ENCODE measurements at regions not wholly inside any gene's neighbourhood (a gene's known extent, or its start where the extent isn't known, plus 50 kb on each side); places are given as distances from the start of the nearest gene placed in this dataset.

DNA sequence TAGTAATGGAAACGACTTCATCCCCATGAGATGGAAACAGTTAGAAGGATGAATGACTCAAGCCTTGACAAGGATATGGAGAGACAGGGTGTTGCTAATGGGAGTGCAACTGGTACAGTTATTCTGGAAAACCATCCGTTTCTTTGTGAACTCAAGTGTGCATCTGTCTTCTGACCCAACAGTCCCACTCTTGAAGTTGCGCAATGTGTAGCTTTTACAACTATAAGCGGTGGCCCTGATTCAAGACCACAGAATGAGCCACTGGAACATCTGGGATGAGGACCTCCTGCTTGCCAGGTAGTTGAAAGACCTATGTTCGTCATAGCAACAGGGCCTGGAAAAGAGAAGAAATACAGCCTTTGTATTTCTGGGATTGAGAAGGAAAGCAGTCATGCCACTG is 115.8 kb upstream of the GMDS start (continued):
- no peak for TF ChIP-seq ZNF426 (tag by site-specific recombination; IDR thresholded peaks at IDR 0.05)
- TF ChIP-seq SP7 (tag by site-specific recombination; IDR thresholded peaks at IDR 0.05) = no peak
- no peak for TF ChIP-seq WT1 (tag by site-specific recombination; IDR thresholded peaks at IDR 0.05)
- TF ChIP-seq ZNF843 (tag by site-specific recombination; IDR thresholded peaks at IDR 0.05) = no peak
- TF ChIP-seq ZNF174 (tag by site-specific recombination; IDR thresholded peaks at IDR 0.05) = no peak
- TF ChIP-seq, protein P1, sequence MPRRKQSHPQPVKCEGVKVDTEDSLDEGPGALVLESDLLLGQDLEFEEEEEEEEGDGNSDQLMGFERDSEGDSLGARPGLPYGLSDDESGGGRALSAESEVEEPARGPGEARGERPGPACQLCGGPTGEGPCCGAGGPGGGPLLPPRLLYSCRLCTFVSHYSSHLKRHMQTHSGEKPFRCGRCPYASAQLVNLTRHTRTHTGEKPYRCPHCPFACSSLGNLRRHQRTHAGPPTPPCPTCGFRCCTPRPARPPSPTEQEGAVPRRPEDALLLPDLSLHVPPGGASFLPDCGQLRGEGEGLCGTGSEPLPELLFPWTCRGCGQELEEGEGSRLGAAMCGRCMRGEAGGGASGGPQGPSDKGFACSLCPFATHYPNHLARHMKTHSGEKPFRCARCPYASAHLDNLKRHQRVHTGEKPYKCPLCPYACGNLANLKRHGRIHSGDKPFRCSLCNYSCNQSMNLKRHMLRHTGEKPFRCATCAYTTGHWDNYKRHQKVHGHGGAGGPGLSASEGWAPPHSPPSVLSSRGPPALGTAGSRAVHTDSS (tag by site-specific recombination; IDR thresholded peaks at IDR 0.05) = no peak
- no peak for TF ChIP-seq SCRT1 (tag by site-specific recombination; IDR thresholded peaks at IDR 0.05; ENCODE audit: borderline replicate concordance)
- TF ChIP-seq ZNF23 (tag by site-specific recombination; IDR thresholded peaks at IDR 0.05; ENCODE audit: borderline replicate concordance) = no peak

DNA sequence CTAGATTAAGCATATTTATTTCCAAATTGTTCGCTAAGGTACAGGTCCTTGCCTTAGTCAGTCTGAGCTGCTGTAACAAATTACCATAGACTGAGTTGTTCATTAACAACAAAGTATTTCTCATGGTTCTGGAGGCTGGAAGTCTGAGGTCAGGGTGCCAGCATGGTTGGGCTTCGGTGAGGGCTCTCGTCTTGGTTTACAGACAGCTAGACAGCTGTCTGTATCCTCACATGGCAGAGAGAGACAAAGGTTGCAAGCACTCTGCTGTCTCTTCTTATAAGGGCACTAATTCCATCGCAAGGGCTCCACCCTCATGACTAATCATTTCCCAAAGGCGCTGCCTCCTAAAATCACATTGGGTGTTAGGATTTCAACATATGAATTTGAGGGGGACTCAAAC is 115.3 kb upstream of the GMDS start:
- TF ChIP-seq ZNF510 (tag by site-specific recombination; IDR thresholded peaks at IDR 0.05; ENCODE audit: insufficient replicate concordance) (no peak), OSR2 (tag by site-specific recombination; IDR thresholded peaks at IDR 0.05) (no peak), ZBTB7A (tag by site-specific recombination; IDR thresholded peaks at IDR 0.05; ENCODE audit: low read depth) (no peak), WT1 (tag by site-specific recombination; IDR thresholded peaks at IDR 0.05) (no peak), ZNF843 (tag by site-specific recombination; IDR thresholded peaks at IDR 0.05) (no peak), ZFP69B (tag by site-specific recombination; IDR thresholded peaks at IDR 0.05) (no peak), ZNF558 (tag by site-specific recombination; IDR thresholded peaks at IDR 0.05) (no peak), ZNF792 (tag by site-specific recombination; IDR thresholded peaks at IDR 0.05) (no peak), EGR2 (tag by site-specific recombination; IDR thresholded peaks at IDR 0.05; ENCODE audit: low read depth) (no peak), ZNF404 (tag by site-specific recombination; IDR thresholded peaks at IDR 0.05) (no peak), ZFP41 (tag by site-specific recombination; IDR thresholded peaks at IDR 0.05; ENCODE audit: borderline replicate concordance) (no peak), GLI2 (tag by site-specific recombination; IDR thresholded peaks at IDR 0.05; ENCODE audit: borderline replicate concordance, low read depth) (no peak), ZNF837 (tag by site-specific recombination; IDR thresholded peaks at IDR 0.05) (no peak)
- TF ChIP-seq, protein P2, sequence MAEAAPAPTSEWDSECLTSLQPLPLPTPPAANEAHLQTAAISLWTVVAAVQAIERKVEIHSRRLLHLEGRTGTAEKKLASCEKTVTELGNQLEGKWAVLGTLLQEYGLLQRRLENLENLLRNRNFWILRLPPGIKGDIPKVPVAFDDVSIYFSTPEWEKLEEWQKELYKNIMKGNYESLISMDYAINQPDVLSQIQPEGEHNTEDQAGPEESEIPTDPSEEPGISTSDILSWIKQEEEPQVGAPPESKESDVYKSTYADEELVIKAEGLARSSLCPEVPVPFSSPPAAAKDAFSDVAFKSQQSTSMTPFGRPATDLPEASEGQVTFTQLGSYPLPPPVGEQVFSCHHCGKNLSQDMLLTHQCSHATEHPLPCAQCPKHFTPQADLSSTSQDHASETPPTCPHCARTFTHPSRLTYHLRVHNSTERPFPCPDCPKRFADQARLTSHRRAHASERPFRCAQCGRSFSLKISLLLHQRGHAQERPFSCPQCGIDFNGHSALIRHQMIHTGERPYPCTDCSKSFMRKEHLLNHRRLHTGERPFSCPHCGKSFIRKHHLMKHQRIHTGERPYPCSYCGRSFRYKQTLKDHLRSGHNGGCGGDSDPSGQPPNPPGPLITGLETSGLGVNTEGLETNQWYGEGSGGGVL (tag by site-specific recombination; IDR thresholded peaks at IDR 0.05) = no peak
- TF ChIP-seq, protein P3, sequence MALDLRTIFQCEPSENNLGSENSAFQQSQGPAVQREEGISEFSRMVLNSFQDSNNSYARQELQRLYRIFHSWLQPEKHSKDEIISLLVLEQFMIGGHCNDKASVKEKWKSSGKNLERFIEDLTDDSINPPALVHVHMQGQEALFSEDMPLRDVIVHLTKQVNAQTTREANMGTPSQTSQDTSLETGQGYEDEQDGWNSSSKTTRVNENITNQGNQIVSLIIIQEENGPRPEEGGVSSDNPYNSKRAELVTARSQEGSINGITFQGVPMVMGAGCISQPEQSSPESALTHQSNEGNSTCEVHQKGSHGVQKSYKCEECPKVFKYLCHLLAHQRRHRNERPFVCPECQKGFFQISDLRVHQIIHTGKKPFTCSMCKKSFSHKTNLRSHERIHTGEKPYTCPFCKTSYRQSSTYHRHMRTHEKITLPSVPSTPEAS (tag by site-specific recombination; IDR thresholded peaks at IDR 0.05) = no peak
- TF ChIP-seq, protein P4, sequence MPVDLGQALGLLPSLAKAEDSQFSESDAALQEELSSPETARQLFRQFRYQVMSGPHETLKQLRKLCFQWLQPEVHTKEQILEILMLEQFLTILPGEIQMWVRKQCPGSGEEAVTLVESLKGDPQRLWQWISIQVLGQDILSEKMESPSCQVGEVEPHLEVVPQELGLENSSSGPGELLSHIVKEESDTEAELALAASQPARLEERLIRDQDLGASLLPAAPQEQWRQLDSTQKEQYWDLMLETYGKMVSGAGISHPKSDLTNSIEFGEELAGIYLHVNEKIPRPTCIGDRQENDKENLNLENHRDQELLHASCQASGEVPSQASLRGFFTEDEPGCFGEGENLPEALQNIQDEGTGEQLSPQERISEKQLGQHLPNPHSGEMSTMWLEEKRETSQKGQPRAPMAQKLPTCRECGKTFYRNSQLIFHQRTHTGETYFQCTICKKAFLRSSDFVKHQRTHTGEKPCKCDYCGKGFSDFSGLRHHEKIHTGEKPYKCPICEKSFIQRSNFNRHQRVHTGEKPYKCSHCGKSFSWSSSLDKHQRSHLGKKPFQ (tag by site-specific recombination; IDR thresholded peaks at IDR 0.05) = no peak
- TF ChIP-seq, protein P5, sequence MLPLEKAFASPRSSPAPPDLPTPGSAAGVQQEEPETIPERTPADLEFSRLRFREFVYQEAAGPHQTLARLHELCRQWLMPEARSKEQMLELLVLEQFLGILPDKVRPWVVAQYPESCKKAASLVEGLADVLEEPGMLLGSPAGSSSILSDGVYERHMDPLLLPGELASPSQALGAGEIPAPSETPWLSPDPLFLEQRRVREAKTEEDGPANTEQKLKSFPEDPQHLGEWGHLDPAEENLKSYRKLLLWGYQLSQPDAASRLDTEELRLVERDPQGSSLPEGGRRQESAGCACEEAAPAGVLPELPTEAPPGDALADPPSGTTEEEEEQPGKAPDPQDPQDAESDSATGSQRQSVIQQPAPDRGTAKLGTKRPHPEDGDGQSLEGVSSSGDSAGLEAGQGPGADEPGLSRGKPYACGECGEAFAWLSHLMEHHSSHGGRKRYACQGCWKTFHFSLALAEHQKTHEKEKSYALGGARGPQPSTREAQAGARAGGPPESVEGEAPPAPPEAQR (tag by site-specific recombination; IDR thresholded peaks at IDR 0.05) = no peak
- TF ChIP-seq, protein P6, sequence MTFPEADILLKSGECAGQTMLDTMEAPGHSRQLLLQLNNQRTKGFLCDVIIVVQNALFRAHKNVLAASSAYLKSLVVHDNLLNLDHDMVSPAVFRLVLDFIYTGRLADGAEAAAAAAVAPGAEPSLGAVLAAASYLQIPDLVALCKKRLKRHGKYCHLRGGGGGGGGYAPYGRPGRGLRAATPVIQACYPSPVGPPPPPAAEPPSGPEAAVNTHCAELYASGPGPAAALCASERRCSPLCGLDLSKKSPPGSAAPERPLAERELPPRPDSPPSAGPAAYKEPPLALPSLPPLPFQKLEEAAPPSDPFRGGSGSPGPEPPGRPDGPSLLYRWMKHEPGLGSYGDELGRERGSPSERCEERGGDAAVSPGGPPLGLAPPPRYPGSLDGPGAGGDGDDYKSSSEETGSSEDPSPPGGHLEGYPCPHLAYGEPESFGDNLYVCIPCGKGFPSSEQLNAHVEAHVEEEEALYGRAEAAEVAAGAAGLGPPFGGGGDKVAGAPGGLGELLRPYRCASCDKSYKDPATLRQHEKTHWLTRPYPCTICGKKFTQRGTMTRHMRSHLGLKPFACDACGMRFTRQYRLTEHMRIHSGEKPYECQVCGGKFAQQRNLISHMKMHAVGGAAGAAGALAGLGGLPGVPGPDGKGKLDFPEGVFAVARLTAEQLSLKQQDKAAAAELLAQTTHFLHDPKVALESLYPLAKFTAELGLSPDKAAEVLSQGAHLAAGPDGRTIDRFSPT (tag by site-specific recombination; IDR thresholded peaks at IDR 0.05) = no peak
- ChIA-PET CTCF (no interaction called here), POLR2A (no interaction called here)

More for the DNA sequence above, 115.3 kb upstream of the GMDS start:
- no peaks in the 10 kb centered on the region for H3K9me3 ChIP-seq (ENCODE audit: control insufficient read depth, insufficient read depth, low read depth, low read length)
- H3K36me3 ChIP-seq (ENCODE audit: control insufficient read depth in 2 of 2, insufficient read depth in 1 of 2, low read length in 2 of 2) = no peaks in the 10 kb centered on the region
- no peak overlapping the region for H3K27ac ChIP-seq (ENCODE audit: extremely low read depth, low read depth, low read length)
- no peak overlapping the region for H3K4me3 ChIP-seq (ENCODE audit: low read depth, low read length)
- no peaks in the 10 kb centered on the region for H3K4me1 ChIP-seq (ENCODE audit: control insufficient read depth, insufficient read depth, low read length)
